ENCODE measurements at regions not wholly inside any gene's neighbourhood (a gene's known extent, or its start where the extent isn't known, plus 50 kb on each side); places are given as distances from the start of the nearest gene placed in this dataset.

DNA sequence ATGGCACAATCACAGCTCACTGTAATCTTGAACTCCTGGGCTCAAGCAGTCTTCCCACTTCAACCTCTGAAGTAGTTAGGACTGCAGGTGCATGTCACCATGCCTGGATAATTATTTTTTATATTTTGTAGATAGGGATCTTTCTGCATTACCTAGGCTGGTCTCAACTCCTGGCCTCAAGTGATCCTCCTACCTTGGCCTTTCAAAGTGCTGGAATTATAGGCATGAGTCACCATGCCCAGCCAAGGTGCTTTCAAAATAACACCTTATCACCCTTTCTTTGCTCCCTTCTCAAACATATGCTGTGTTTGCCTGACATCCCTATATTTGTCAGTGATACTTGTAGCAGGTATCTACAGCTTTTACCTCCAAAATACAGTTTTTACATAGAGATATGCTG is 242.0 kb upstream of the ARRDC4 start:
- H3K36me3 ChIP-seq = no peaks in the 10 kb centered on the region
- no peaks in the 10 kb centered on the region for H3K27me3 ChIP-seq
- H3K4me3 ChIP-seq = no peak overlapping the region
- no peak for DNase-seq (ENCODE audit: low read depth in 1 of 2, low spot score in 1 of 2)
- no peak overlapping the region for H3K27ac ChIP-seq
- H3K4me1 ChIP-seq (ENCODE audit: low read depth) = no peaks in the 10 kb centered on the region
- no peaks in the 10 kb centered on the region for H3K9me3 ChIP-seq (ENCODE audit: low read depth)
- no peak for TF ChIP-seq CTCF (IDR thresholded peaks at IDR 0.05; ENCODE audit: low read depth, low read length)

DNA sequence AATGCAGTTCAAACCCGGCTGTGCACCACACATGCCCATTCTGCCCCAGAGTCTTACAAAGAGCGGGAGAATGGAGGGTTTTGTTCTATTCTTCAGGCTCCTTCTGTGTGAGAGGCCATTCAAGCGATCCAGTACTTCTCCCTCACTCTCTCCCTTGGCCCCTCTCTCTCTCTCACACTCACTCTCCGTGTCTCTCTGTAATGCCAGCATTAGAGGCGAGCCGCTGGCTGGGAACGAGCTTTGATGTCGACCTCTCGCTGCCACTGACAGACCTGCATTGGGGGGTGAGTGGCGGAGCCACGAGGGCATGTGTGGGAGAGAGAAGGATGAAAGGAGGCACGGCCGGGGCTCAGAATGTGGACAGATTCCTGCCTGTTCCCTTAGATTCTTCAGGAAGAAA is 231.7 kb upstream of the ARRDC4 start:
- DNase-seq (ENCODE audit: low read depth in 1 of 2, low spot score in 1 of 2) = peak in 1 of 2 donors; percentile 3
- peaks cover 3% of the 10 kb centered on the region for H3K4me1 ChIP-seq (ENCODE audit: low read depth)
- H3K27ac ChIP-seq = no peak overlapping the region
- no peak overlapping the region for H3K4me3 ChIP-seq
- no peaks in the 10 kb centered on the region for H3K27me3 ChIP-seq
- no peaks in the 10 kb centered on the region for H3K36me3 ChIP-seq
- no peak for TF ChIP-seq CTCF (IDR thresholded peaks at IDR 0.05; ENCODE audit: low read depth, low read length)
- H3K9me3 ChIP-seq (ENCODE audit: low read depth) = no peaks in the 10 kb centered on the region

DNA sequence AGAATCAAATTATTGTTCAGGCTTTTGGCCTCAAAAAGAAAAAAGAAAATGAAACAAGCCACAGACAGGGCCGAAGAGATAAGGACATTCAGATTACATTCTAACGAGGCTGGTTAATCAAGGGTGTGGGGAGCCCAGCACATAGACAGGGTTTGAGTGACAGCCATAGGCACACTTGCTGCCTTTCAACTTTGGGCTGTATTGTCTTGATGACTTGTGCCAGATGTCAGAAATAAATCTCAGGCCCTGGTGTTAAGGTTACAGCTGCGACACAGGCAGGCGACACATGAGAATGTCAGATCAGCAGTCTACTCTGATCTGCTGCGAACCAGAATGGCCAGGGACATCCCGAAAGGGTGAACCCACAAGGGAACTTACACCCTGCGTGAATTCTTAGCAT is 231.2 kb upstream of the ARRDC4 start:
- Histone ChIP-seq H3K36me3 (no peaks in the 10 kb centered on the region), H3K4me1 (ENCODE audit: low read depth) (peaks cover 3% of the 10 kb centered on the region), H3K27ac (no peak overlapping the region), H3K27me3 (no peaks in the 10 kb centered on the region), H3K9me3 (ENCODE audit: low read depth) (no peaks in the 10 kb centered on the region), H3K4me3 (no peak overlapping the region)
- DNase-seq (ENCODE audit: low read depth in 1 of 2, low spot score in 1 of 2) = no peak
- no peak for TF ChIP-seq CTCF (IDR thresholded peaks at IDR 0.05; ENCODE audit: low read depth, low read length)

GRCh38 chr15:97730315-97730714 is 230.2 kb upstream of the ARRDC4 start:
- DNase-seq (ENCODE audit: low read depth in 1 of 2, low spot score in 1 of 2) = no peak
- no peak overlapping the region for H3K4me3 ChIP-seq
- H3K4me1 ChIP-seq (ENCODE audit: low read depth) = peaks cover 3% of the 10 kb centered on the region
- TF ChIP-seq CTCF (IDR thresholded peaks at IDR 0.05; ENCODE audit: low read depth, low read length) = no peak
- H3K27me3 ChIP-seq = no peaks in the 10 kb centered on the region
- H3K9me3 ChIP-seq (ENCODE audit: low read depth) = no peaks in the 10 kb centered on the region
- H3K27ac ChIP-seq = no peak overlapping the region
- no peaks in the 10 kb centered on the region for H3K36me3 ChIP-seq

GRCh38 chr15:97731859-97732258 is 228.6 kb upstream of the ARRDC4 start:
- H3K4me3 ChIP-seq = no peak overlapping the region
- no peak for DNase-seq (ENCODE audit: low read depth in 1 of 2, low spot score in 1 of 2)
- TF ChIP-seq CTCF (IDR thresholded peaks at IDR 0.05; ENCODE audit: low read depth, low read length) = no peak
- no peaks in the 10 kb centered on the region for H3K36me3 ChIP-seq
- H3K4me1 ChIP-seq (ENCODE audit: low read depth) = peaks cover 3% of the 10 kb centered on the region
- H3K9me3 ChIP-seq (ENCODE audit: low read depth) = no peaks in the 10 kb centered on the region
- no peaks in the 10 kb centered on the region for H3K27me3 ChIP-seq
- H3K27ac ChIP-seq = no peak overlapping the region

DNA sequence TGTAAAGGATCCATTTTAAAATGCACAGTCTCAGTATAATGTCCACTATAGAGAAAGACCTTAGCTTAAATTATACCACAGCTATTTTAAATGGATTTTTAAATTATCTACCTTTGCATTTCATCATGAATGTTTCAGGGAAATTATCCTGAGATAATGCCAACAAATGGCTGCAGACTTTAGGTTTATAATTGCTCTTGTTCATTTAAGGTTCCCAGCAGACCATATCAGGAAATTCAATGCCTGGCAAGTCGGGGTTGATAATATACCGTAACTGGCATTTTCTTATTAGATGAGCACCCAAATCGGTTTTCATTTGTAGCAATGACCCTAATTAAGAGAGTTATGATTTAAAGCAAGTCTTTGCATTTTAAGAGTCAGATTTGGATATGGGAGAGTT is 227.1 kb upstream of the ARRDC4 start:
- no peaks in the 10 kb centered on the region for H3K27me3 ChIP-seq
- no peak for TF ChIP-seq CTCF (IDR thresholded peaks at IDR 0.05; ENCODE audit: low read depth, low read length)
- no peak overlapping the region for H3K4me3 ChIP-seq
- H3K27ac ChIP-seq = no peak overlapping the region
- DNase-seq (ENCODE audit: low read depth in 1 of 2, low spot score in 1 of 2) = no peak
- H3K9me3 ChIP-seq (ENCODE audit: low read depth) = no peaks in the 10 kb centered on the region
- peaks cover 3% of the 10 kb centered on the region for H3K4me1 ChIP-seq (ENCODE audit: low read depth)
- no peaks in the 10 kb centered on the region for H3K36me3 ChIP-seq
